Bronchial epithelial cell (primary cell): ENCODE measurements at regions not wholly inside any gene's neighbourhood (a gene's known extent, or its start where the extent isn't known, plus 50 kb on each side); places are given as distances from the start of the nearest gene placed in this dataset.

Experiments used
- DNase-seq: peaks from one replicate; pipeline ENCODE4 v3.0.0-alpha.2; 2010; ENCODE audit warnings: low read depth
- FAIRE-seq: peaks from 2 replicates; lab custom pipeline; 2011; peaks lifted over from hg19 to GRCh38; lab: Jason Lieb, UNC
- H3K27me3 ChIP-seq: 2 replicates; pipeline ENCODE4 v1.5.1; 2011; ENCODE audit warnings: low read length; ENCODE audit not compliant: control insufficient read depth, insufficient read depth
- H3K36me3 ChIP-seq: 2 replicates; pipeline ENCODE4 v1.5.1; 2011; ENCODE audit warnings: low read length; ENCODE audit not compliant: control insufficient read depth, insufficient read depth
- H3K4me3 ChIP-seq: 2 replicates; pipeline ENCODE4 v1.5.1; 2011; ENCODE audit warnings: mild to moderate bottlenecking, low read depth, low read length, control low read depth
- CTCF ChIP-seq: IDR thresholded peaks from 2 replicates; pipeline ENCODE4 v1.5.1; 2011; ENCODE audit warnings: mild to moderate bottlenecking, moderate library complexity, low read length, control low read depth, inconsistent platforms; ENCODE audit not compliant: insufficient read depth, severe bottlenecking

- TF ChIP-seq CTCF = no peak
- H3K36me3 ChIP-seq = no peaks in the 10 kb centered on the region
- H3K27me3 ChIP-seq = no peaks in the 10 kb centered on the region
- DNase-seq (peak; percentile 79), FAIRE-seq (no peak)
- no peak overlapping the region for H3K4me3 ChIP-seq
Observed at GRCh38 chr17:72338847-72339790, 218.3 kb downstream of the SOX9 start.

- no peaks in the 10 kb centered on the region for H3K36me3 ChIP-seq
Observed at GRCh38 chr17:72340836-72341235, 220.0 kb downstream of the SOX9 start.

GRCh38 chr17:72342061-72342460 is 221.2 kb downstream of the SOX9 start:
- Histone ChIP-seq H3K27me3 (no peaks in the 10 kb centered on the region), H3K36me3 (no peaks in the 10 kb centered on the region), H3K4me3 (no peak overlapping the region)
- TF ChIP-seq CTCF = no peak
- DNase-seq (no peak), FAIRE-seq (peak; percentile 23)

More at GRCh38 chr17:72340836-72341235, 220.0 kb downstream of the SOX9 start:
- H3K4me3 ChIP-seq = no peak overlapping the region
- FAIRE-seq = no peak
- DNase-seq = no peak
- no peaks in the 10 kb centered on the region for H3K27me3 ChIP-seq
- no peak for TF ChIP-seq CTCF

- FAIRE-seq (no peak), DNase-seq (no peak)
- Histone ChIP-seq H3K4me3 (no peak overlapping the region), H3K27me3 (no peaks in the 10 kb centered on the region), H3K36me3 (no peaks in the 10 kb centered on the region)
- TF ChIP-seq CTCF = no peak
Observed at GRCh38 chr17:72342627-72343527, 222.1 kb downstream of the SOX9 start.

GRCh38 chr17:72343911-72344310 is 223.1 kb downstream of the SOX9 start:
- FAIRE-seq (peak; percentile 86), DNase-seq (no peak)
- Histone ChIP-seq H3K27me3 (no peaks in the 10 kb centered on the region), H3K36me3 (no peaks in the 10 kb centered on the region), H3K4me3 (no peak overlapping the region)
- TF ChIP-seq CTCF = no peak
